ENCODE measurements at regions not wholly inside any gene's neighbourhood (a gene's known extent, or its start where the extent isn't known, plus 50 kb on each side); places are given as distances from the start of the nearest gene placed in this dataset.

GRCh38 chr13:108433976-108434755 lies 164.6 kb downstream of the TNFSF13B start:
- TF ChIP-seq CTCF (IDR thresholded peaks at IDR 0.05) (no peak), EP300 (IDR thresholded peaks at IDR 0.05) (no peak)

All from gastroesophageal sphincter (tissue), 3 donors.